C4-2B (cell line): ENCODE measurements at regions not wholly inside any gene's neighbourhood (a gene's known extent, or its start where the extent isn't known, plus 50 kb on each side); places are given as distances from the start of the nearest gene placed in this dataset.

ENCODE experiments used
- CTCF ChIP-seq: fragments of 450-650 bp; conservative IDR thresholded peaks from 2 replicates; pipeline ENCODE4 v1.5.1; 2017; ENCODE audit warnings: mild to moderate bottlenecking
- ZFX ChIP-seq: fragments of 450-650 bp; IDR thresholded peaks from 2 replicates; pipeline ENCODE4 v1.6.1; 2017

- TF ChIP-seq CTCF, result no peak
- no peak for TF ChIP-seq ZFX
Observed at GRCh38 chr7:53229202-53229601, 193.8 kb downstream of the POM121L12 start.
